ENCODE measurements at regions not wholly inside any gene's neighbourhood (a gene's known extent, or its start where the extent isn't known, plus 50 kb on each side); places are given as distances from the start of the nearest gene placed in this dataset.

DNA sequence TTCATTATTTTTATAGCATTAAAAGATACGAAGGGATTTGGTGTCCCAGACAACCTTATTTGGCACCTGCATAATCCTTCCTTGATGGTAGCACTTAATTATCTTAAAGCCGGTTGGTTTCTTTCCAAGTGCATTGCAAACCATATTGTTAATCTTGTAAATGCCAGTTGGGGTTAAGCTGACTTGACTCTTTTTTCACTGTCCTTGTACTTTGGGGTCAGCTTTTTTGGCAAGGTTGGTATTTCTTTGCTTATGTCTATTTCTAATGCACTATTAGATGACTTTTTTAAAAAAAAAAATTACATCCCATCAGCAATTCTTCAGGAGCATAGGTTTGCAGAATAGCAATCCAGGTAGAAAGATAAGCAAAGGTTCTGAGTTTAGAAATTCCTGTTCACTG is 466.8 kb upstream of the TLE4 start:
- TF ChIP-seq CTCF (IDR thresholded peaks at IDR 0.05) (no peak), POLR2A (IDR thresholded peaks at IDR 0.05) (no peak)

All from testis (tissue), 2 donors.